Fibroblast of lung (primary cell): ENCODE measurements at regions not wholly inside any gene's neighbourhood (a gene's known extent, or its start where the extent isn't known, plus 50 kb on each side); places are given as distances from the start of the nearest gene placed in this dataset.

ENCODE experiments used
- DNase-seq, 2 donors: peaks; one replicate each; pipeline versions ENCODE4 v3.0.0 to v3.0.0-alpha.2; 2010; ENCODE audit warnings: low read depth in 2 of 2
- H2AFZ ChIP-seq: 2 replicates; pipeline ENCODE4 v1.5.1; 2012; ENCODE audit warnings: low read length, control low read depth, inconsistent platforms
- H3K27ac ChIP-seq: 2 replicates; pipeline ENCODE4 v1.5.1; 2011; ENCODE audit warnings: low read length, control low read depth; ENCODE audit not compliant: insufficient read depth
- H3K27me3 ChIP-seq: 2 replicates; pipeline ENCODE4 v1.5.1; 2011; ENCODE audit warnings: mild to moderate bottlenecking, low read length; ENCODE audit not compliant: control insufficient read depth, insufficient read depth
- H3K36me3 ChIP-seq: 2 replicates; pipeline ENCODE4 v1.5.1; 2011; ENCODE audit warnings: low read length; ENCODE audit not compliant: control insufficient read depth, insufficient read depth
- H3K4me1 ChIP-seq: 2 replicates; pipeline ENCODE4 v1.5.1; 2011; ENCODE audit warnings: low read length; ENCODE audit not compliant: control insufficient read depth, insufficient read depth; ENCODE audit errors: extremely low read depth
- H3K4me2 ChIP-seq: 2 replicates; pipeline ENCODE4 v1.5.1; 2011; ENCODE audit warnings: low read length, control low read depth; ENCODE audit not compliant: insufficient read depth; ENCODE audit errors: extremely low read depth
- H3K4me3 ChIP-seq, 4 experiments: fragments of 200-600 bp in 1 of 4; sonication (generic) in 1 of 4; replicated peaks in 1 of 4; 2 replicates each; pipeline ENCODE4 v1.5.1; 2011 to 2016; ENCODE audit warnings: low read length in 4 of 4, low read depth in 3 of 4, mild to moderate bottlenecking in 3 of 4, control low read depth in 2 of 4, inconsistent platforms in 1 of 4, mixed read lengths in 1 of 4; ENCODE audit not compliant: insufficient read depth in 1 of 4; ENCODE audit errors: control extremely low read depth in 1 of 4
- H3K79me2 ChIP-seq: 2 replicates; pipeline ENCODE4 v1.5.1; 2012; ENCODE audit warnings: mild to moderate bottlenecking, low read length, inconsistent platforms; ENCODE audit not compliant: control insufficient read depth, insufficient read depth
- H3K9ac ChIP-seq: 2 replicates; pipeline ENCODE4 v1.5.1; 2011; ENCODE audit warnings: mild to moderate bottlenecking, low read length, control low read depth; ENCODE audit not compliant: insufficient read depth
- H3K9me3 ChIP-seq: 2 replicates; pipeline ENCODE4 v1.5.1; 2012; ENCODE audit warnings: low read depth, low read length; ENCODE audit not compliant: control insufficient read depth, insufficient read depth
- H4K20me1 ChIP-seq: 2 replicates; pipeline ENCODE4 v1.5.1; 2011; ENCODE audit warnings: low read length; ENCODE audit not compliant: control insufficient read depth, insufficient read depth; ENCODE audit errors: extremely low read depth
- CTCF ChIP-seq, 2 donors: IDR thresholded peaks in 1 of 2; conservative IDR thresholded peaks in 1 of 2; 1 replicate in 1 of 2; 2 replicates in 1 of 2; pipeline ENCODE4 v1.5.1; 2011 to 2012; ENCODE audit warnings: low read length in 2 of 2, control low read depth in 1 of 2, inconsistent platforms in 1 of 2, low read depth in 1 of 2, mild to moderate bottlenecking in 1 of 2
- EZH2 ChIP-seq: IDR thresholded peaks from 2 replicates; pipeline ENCODE4 v1.5.1; 2012; ENCODE audit warnings: low read length, control low read depth, mild to moderate bottlenecking; ENCODE audit errors: missing control alignments

GRCh38 chr5:2288466-2288865, 405.7 kb upstream of the IRX4 start:
- no peaks in the 10 kb centered on the region for H4K20me1 ChIP-seq
- H3K4me2 ChIP-seq, result no peak overlapping the region
- H3K27me3 ChIP-seq, result no peaks in the 10 kb centered on the region
- H3K4me3 ChIP-seq, result no peak overlapping the region
- H3K36me3 ChIP-seq, result no peaks in the 10 kb centered on the region
- H3K79me2 ChIP-seq, result no peaks in the 10 kb centered on the region
- TF ChIP-seq CTCF (conservative IDR thresholded peaks at IDR 0.05 in 1 of 2, IDR thresholded peaks at IDR 0.05 in 1 of 2; ENCODE audit: low read depth in 1 of 2, low read length in 2 of 2) (no peak), EZH2 (no peak)
- no peak overlapping the region for H2AFZ ChIP-seq
- H3K4me1 ChIP-seq, result no peaks in the 10 kb centered on the region
- no peaks in the 10 kb centered on the region for H3K9me3 ChIP-seq
- H3K9ac ChIP-seq, result no peak overlapping the region
- no peak overlapping the region for H3K27ac ChIP-seq
- DNase-seq, result no peak

- no peak overlapping the region for H2AFZ ChIP-seq
- no peak for DNase-seq
- no peak overlapping the region for H3K4me3 ChIP-seq
- H3K36me3 ChIP-seq, result no peaks in the 10 kb centered on the region
- no peak overlapping the region for H3K9ac ChIP-seq
- H3K27me3 ChIP-seq, result no peaks in the 10 kb centered on the region
- no peak overlapping the region for H3K4me2 ChIP-seq
- no peaks in the 10 kb centered on the region for H4K20me1 ChIP-seq
- TF ChIP-seq EZH2 (no peak), CTCF (conservative IDR thresholded peaks at IDR 0.05 in 1 of 2, IDR thresholded peaks at IDR 0.05 in 1 of 2; ENCODE audit: low read depth in 1 of 2, low read length in 2 of 2) (no peak)
- no peaks in the 10 kb centered on the region for H3K79me2 ChIP-seq
- no peaks in the 10 kb centered on the region for H3K9me3 ChIP-seq
- H3K27ac ChIP-seq, result no peak overlapping the region
- H3K4me1 ChIP-seq, result no peaks in the 10 kb centered on the region
Observed at GRCh38 chr5:2286250-2286649, 403.5 kb upstream of the IRX4 start.

GRCh38 chr5:2284678-2285077, 402.0 kb upstream of the IRX4 start:
- Histone ChIP-seq H3K9ac (no peak overlapping the region), H3K79me2 (no peaks in the 10 kb centered on the region), H2AFZ (no peak overlapping the region), H3K9me3 (no peaks in the 10 kb centered on the region), H4K20me1 (no peaks in the 10 kb centered on the region), H3K4me2 (no peak overlapping the region), H3K27me3 (no peaks in the 10 kb centered on the region), H3K36me3 (no peaks in the 10 kb centered on the region), H3K4me3 (no peak overlapping the region), H3K4me1 (no peaks in the 10 kb centered on the region), H3K27ac (no peak overlapping the region)
- TF ChIP-seq CTCF (conservative IDR thresholded peaks at IDR 0.05 in 1 of 2, IDR thresholded peaks at IDR 0.05 in 1 of 2; ENCODE audit: low read depth in 1 of 2, low read length in 2 of 2) (no peak), EZH2 (no peak)
- DNase-seq, result no peak
